ENCODE measurements at regions not wholly inside any gene's neighbourhood (a gene's known extent, or its start where the extent isn't known, plus 50 kb on each side); places are given as distances from the start of the nearest gene placed in this dataset.

DNA sequence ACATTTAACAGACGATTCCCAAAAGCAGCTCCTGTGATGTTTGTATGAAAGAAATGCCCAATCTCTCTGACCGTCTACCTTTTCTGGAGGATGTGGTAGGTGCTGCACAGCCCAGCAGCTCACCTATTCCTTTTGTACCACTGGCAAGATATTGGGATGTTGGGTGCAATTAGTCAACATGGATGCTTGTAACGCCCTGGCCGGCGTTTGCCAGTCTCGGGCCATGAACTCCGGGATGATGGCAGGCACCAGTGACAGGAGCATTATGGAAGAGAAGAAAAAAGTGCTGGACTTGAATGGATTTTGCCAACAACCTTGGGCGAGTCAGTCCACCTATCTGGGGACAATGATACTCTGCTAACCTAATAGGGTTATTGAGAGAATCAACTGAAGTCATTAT lies 69.0 kb upstream of the ZNF438 start:
- Histone ChIP-seq H3K4me3 (ENCODE audit: low read length in 2 of 2) (no peak overlapping the region), H3K36me3 (ENCODE audit: control insufficient read depth in 2 of 2, insufficient read depth in 2 of 2, low read length in 2 of 2) (no peaks in the 10 kb centered on the region), H3K9me3 (ENCODE audit: control insufficient read depth in 2 of 2, low read length in 2 of 2) (no peaks in the 10 kb centered on the region)

DNA sequence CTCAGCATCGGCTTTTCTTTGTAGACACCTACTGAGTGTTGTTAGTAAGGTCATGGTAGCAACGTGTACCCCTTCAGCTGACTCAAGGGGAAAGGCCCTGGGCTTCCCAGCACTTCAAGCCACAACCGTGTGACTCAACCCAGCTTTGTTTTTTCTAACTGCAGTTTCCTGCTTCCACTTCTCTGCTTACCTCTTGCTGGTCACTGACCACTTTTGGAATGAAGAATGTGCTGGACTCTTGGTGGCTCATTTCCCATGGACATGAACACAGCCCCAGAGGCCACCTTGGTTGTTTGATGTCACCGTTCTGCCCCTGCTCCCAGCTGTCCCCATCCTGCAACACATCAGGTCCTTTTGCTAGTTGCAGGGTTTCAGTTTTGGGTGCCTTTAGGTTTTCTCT lies 69.5 kb upstream of the ZNF438 start:
- H3K9ac ChIP-seq (ENCODE audit: low read length in 2 of 2) = no peak overlapping the region
- H3K4me1 ChIP-seq (ENCODE audit: control insufficient read depth, insufficient read depth, low read length) = no peaks in the 10 kb centered on the region
- no peak overlapping the region for H3K27ac ChIP-seq (ENCODE audit: low read length)
- no peaks in the 10 kb centered on the region for H3K9me3 ChIP-seq (ENCODE audit: control insufficient read depth in 2 of 2, low read length in 2 of 2)
- no peaks in the 10 kb centered on the region for H3K36me3 ChIP-seq (ENCODE audit: control insufficient read depth in 2 of 2, insufficient read depth in 2 of 2, low read length in 2 of 2)
- no peaks in the 10 kb centered on the region for H3K27me3 ChIP-seq (ENCODE audit: control insufficient read depth in 1 of 2, insufficient read depth in 2 of 2, low read length in 2 of 2)
- H3K4me3 ChIP-seq (ENCODE audit: low read length in 2 of 2) = no peak overlapping the region

More for the DNA sequence above, 69.0 kb upstream of the ZNF438 start:
- no peak overlapping the region for H3K9ac ChIP-seq (ENCODE audit: low read length in 2 of 2)
- no peaks in the 10 kb centered on the region for H3K4me1 ChIP-seq (ENCODE audit: control insufficient read depth, insufficient read depth, low read length)
- H3K27me3 ChIP-seq (ENCODE audit: control insufficient read depth in 1 of 2, insufficient read depth in 2 of 2, low read length in 2 of 2) = no peaks in the 10 kb centered on the region
- no peak overlapping the region for H3K27ac ChIP-seq (ENCODE audit: low read length)

DNA sequence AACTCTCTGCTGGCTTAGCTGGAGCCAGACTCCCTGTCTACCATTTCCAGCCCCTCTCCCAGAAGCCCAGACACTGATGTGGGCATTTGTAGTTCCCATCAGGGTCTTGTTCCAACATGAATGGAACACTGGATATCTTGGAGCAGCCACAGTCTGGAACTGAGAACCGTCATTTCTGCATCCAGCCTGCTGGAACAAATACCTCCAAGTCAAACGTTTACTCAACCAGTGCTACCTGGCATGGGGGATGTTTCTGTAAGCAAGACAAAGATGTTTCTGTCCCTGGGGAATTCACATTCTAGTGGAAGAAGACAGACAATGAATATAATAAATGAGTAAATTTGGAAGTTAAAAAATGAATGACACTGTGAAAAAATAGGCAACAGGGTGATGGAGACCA lies 70.8 kb upstream of the ZNF438 start:
- Histone ChIP-seq H3K36me3 (ENCODE audit: control insufficient read depth in 2 of 2, insufficient read depth in 2 of 2, low read length in 2 of 2) (no peaks in the 10 kb centered on the region), H3K27me3 (ENCODE audit: control insufficient read depth in 1 of 2, insufficient read depth in 2 of 2, low read length in 2 of 2) (no peaks in the 10 kb centered on the region), H3K4me3 (ENCODE audit: low read length in 2 of 2) (no peak overlapping the region), H3K27ac (ENCODE audit: low read length) (no peak overlapping the region), H3K9me3 (ENCODE audit: control insufficient read depth in 2 of 2, low read length in 2 of 2) (no peaks in the 10 kb centered on the region), H3K9ac (ENCODE audit: low read length in 2 of 2) (no peak overlapping the region), H3K4me1 (ENCODE audit: control insufficient read depth, insufficient read depth, low read length) (no peaks in the 10 kb centered on the region)

DNA sequence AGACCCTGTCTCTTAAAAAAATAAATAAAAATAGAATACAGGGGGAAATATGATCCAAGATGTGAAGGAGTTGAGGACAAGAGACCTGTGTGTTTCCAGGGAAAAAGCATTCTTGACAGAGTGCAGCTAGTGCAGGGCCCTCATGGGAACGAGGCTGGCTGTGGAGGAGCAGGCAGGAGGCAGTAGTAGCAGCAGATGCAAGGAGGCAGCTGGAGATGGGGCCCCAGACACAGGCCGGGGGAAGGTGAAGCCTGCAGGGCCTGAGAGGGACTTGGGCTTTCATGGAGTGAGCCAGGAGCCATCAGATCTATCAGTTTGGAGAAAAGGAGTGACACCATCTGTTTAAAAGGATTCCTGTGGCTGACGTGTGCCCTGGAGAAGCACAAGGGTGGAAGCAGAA lies 71.4 kb upstream of the ZNF438 start:
- no peak overlapping the region for H3K4me3 ChIP-seq (ENCODE audit: low read length in 2 of 2)
- H3K9me3 ChIP-seq (ENCODE audit: control insufficient read depth in 2 of 2, low read length in 2 of 2) = no peaks in the 10 kb centered on the region
- H3K36me3 ChIP-seq (ENCODE audit: control insufficient read depth in 2 of 2, insufficient read depth in 2 of 2, low read length in 2 of 2) = no peaks in the 10 kb centered on the region
- H3K4me1 ChIP-seq (ENCODE audit: control insufficient read depth, insufficient read depth, low read length) = no peaks in the 10 kb centered on the region
- H3K27ac ChIP-seq (ENCODE audit: low read length) = no peak overlapping the region
- H3K27me3 ChIP-seq (ENCODE audit: control insufficient read depth in 1 of 2, insufficient read depth in 2 of 2, low read length in 2 of 2) = no peaks in the 10 kb centered on the region
- no peak overlapping the region for H3K9ac ChIP-seq (ENCODE audit: low read length in 2 of 2)

- Histone ChIP-seq H3K36me3 (ENCODE audit: control insufficient read depth in 2 of 2, insufficient read depth in 2 of 2, low read length in 2 of 2) (no peaks in the 10 kb centered on the region), H3K27ac (ENCODE audit: low read length) (no peak overlapping the region), H3K9ac (ENCODE audit: low read length in 2 of 2) (no peak overlapping the region), H3K4me3 (ENCODE audit: low read length in 2 of 2) (no peak overlapping the region), H3K4me1 (ENCODE audit: control insufficient read depth, insufficient read depth, low read length) (no peaks in the 10 kb centered on the region), H3K9me3 (ENCODE audit: control insufficient read depth in 2 of 2, low read length in 2 of 2) (peaks cover 3 to 5% of the 10 kb centered on the region in 2 donors), H3K27me3 (ENCODE audit: control insufficient read depth in 1 of 2, insufficient read depth in 2 of 2, low read length in 2 of 2) (no peaks in the 10 kb centered on the region)
Measured at GRCh38 chr10:31112961-31113360, 81.3 kb upstream of the ZNF438 start.

DNA sequence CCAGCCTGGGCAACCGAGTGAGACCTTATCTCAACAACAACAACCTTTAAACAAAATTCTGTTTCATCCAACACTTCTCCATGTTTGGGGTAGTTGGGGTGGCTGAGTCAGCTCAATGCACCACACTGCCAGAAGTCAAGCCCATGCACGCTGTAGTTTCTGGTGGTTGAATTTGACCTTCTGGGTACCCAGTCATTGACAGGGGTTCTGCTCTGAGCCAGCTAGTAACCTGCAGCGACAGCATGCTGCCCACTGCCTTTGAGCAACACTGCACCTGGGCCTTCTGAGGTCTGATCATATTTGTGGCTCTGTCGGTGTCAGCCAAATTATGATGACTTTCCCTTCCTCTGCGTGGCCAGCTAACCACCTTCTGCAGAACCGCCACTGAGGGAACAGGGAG lies 84.6 kb upstream of the ZNF438 start:
- H3K27me3 ChIP-seq (ENCODE audit: control insufficient read depth in 1 of 2, insufficient read depth in 2 of 2, low read length in 2 of 2) = no peaks in the 10 kb centered on the region
- H3K4me3 ChIP-seq (ENCODE audit: low read length in 2 of 2) = no peak overlapping the region
- peaks cover 3 to 5% of the 10 kb centered on the region in 2 donors for H3K9me3 ChIP-seq (ENCODE audit: control insufficient read depth in 2 of 2, low read length in 2 of 2)
- peaks cover 6% of the 10 kb centered on the region for H3K4me1 ChIP-seq (ENCODE audit: control insufficient read depth, insufficient read depth, low read length)
- no peaks in the 10 kb centered on the region for H3K36me3 ChIP-seq (ENCODE audit: control insufficient read depth in 2 of 2, insufficient read depth in 2 of 2, low read length in 2 of 2)
- H3K9ac ChIP-seq (ENCODE audit: low read length in 2 of 2) = no peak overlapping the region
- H3K27ac ChIP-seq (ENCODE audit: low read length) = no peak overlapping the region

GRCh38 chr10:31118556-31118955 lies 86.9 kb upstream of the ZNF438 start:
- Histone ChIP-seq H3K27ac (ENCODE audit: low read length) (no peak overlapping the region), H3K36me3 (ENCODE audit: control insufficient read depth in 2 of 2, insufficient read depth in 2 of 2, low read length in 2 of 2) (no peaks in the 10 kb centered on the region), H3K27me3 (ENCODE audit: control insufficient read depth in 1 of 2, insufficient read depth in 2 of 2, low read length in 2 of 2) (no peaks in the 10 kb centered on the region), H3K9me3 (ENCODE audit: control insufficient read depth in 2 of 2, low read length in 2 of 2) (peaks cover 0 to 3% of the 10 kb centered on the region in 2 donors), H3K9ac (ENCODE audit: low read length in 2 of 2) (no peak overlapping the region), H3K4me3 (ENCODE audit: low read length in 2 of 2) (no peak overlapping the region), H3K4me1 (ENCODE audit: control insufficient read depth, insufficient read depth, low read length) (peaks cover 6% of the 10 kb centered on the region)

DNA sequence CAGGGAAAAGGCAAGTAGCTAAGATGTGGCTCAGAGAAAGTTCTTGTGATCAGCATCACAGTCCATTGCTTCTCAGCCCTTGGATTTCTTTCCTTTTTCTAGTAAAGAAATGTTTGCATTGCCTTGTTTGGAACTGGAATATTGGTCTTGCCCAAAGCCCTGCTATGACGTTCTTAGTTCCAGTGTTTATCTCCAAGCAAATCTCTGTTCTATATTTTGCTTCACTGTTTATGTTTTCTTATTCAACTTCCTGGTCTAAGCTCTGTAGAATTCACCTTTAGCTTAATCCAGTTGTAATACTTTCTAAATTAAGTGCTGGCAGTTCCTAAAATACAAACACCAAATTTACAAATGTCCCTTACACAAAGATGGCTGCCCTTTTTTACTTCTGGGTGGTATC lies 88.7 kb upstream of the ZNF438 start:
- H3K9me3 ChIP-seq (ENCODE audit: control insufficient read depth in 2 of 2, low read length in 2 of 2) = no peaks in the 10 kb centered on the region
- no peaks in the 10 kb centered on the region for H3K36me3 ChIP-seq (ENCODE audit: control insufficient read depth in 2 of 2, insufficient read depth in 2 of 2, low read length in 2 of 2)
- no peak overlapping the region for H3K9ac ChIP-seq (ENCODE audit: low read length in 2 of 2)

GRCh38 chr10:31120961-31121685 lies 89.5 kb upstream of the ZNF438 start:
- no peak overlapping the region for H3K4me3 ChIP-seq (ENCODE audit: low read length in 2 of 2)
- no peak overlapping the region for H3K9ac ChIP-seq (ENCODE audit: low read length in 2 of 2)
- H3K27ac ChIP-seq (ENCODE audit: low read length) = no peak overlapping the region
- no peaks in the 10 kb centered on the region for H3K36me3 ChIP-seq (ENCODE audit: control insufficient read depth in 2 of 2, insufficient read depth in 2 of 2, low read length in 2 of 2)
- H3K4me1 ChIP-seq (ENCODE audit: control insufficient read depth, insufficient read depth, low read length) = peaks cover 6% of the 10 kb centered on the region
- no peaks in the 10 kb centered on the region for H3K9me3 ChIP-seq (ENCODE audit: control insufficient read depth in 2 of 2, low read length in 2 of 2)
- H3K27me3 ChIP-seq (ENCODE audit: control insufficient read depth in 1 of 2, insufficient read depth in 2 of 2, low read length in 2 of 2) = no peaks in the 10 kb centered on the region

More for the DNA sequence above, 88.7 kb upstream of the ZNF438 start:
- Histone ChIP-seq H3K27me3 (ENCODE audit: control insufficient read depth in 1 of 2, insufficient read depth in 2 of 2, low read length in 2 of 2) (no peaks in the 10 kb centered on the region), H3K27ac (ENCODE audit: low read length) (peak overlapping the region; percentile 37), H3K4me3 (ENCODE audit: low read length in 2 of 2) (no peak overlapping the region), H3K4me1 (ENCODE audit: control insufficient read depth, insufficient read depth, low read length) (peaks cover 6% of the 10 kb centered on the region)

- Histone ChIP-seq H3K9ac (ENCODE audit: low read length in 2 of 2) (no peak overlapping the region), H3K9me3 (ENCODE audit: control insufficient read depth in 2 of 2, low read length in 2 of 2) (no peaks in the 10 kb centered on the region), H3K4me1 (ENCODE audit: control insufficient read depth, insufficient read depth, low read length) (peaks cover 6% of the 10 kb centered on the region), H3K4me3 (ENCODE audit: low read length in 2 of 2) (no peak overlapping the region), H3K27ac (ENCODE audit: low read length) (no peak overlapping the region), H3K36me3 (ENCODE audit: control insufficient read depth in 2 of 2, insufficient read depth in 2 of 2, low read length in 2 of 2) (no peaks in the 10 kb centered on the region), H3K27me3 (ENCODE audit: control insufficient read depth in 1 of 2, insufficient read depth in 2 of 2, low read length in 2 of 2) (no peaks in the 10 kb centered on the region)
Measured at GRCh38 chr10:31121757-31122577, 90.3 kb upstream of the ZNF438 start.

DNA sequence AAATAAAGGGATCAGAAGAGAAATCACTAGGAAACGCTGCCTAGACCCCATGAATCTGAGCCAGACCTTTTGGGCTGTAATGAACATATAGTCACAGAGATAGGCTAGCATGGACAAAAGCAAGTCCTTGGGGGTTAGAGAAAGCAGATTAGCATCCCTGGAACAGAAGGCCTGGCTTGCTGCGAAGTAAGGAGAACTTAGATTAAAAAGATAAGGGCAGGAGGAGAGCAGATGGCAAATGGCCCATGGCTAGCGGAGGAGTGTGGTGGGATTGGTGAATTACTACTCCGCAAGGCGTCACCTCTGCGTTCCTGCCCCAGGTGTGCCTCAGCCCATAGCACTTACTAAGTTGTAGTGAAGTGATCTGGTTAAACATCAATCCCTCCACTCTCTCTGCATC lies 92.3 kb upstream of the ZNF438 start:
- Histone ChIP-seq H3K9me3 (ENCODE audit: control insufficient read depth in 2 of 2, low read length in 2 of 2) (no peaks in the 10 kb centered on the region), H3K9ac (ENCODE audit: low read length in 2 of 2) (no peak overlapping the region), H3K27me3 (ENCODE audit: control insufficient read depth in 1 of 2, insufficient read depth in 2 of 2, low read length in 2 of 2) (no peaks in the 10 kb centered on the region), H3K4me1 (ENCODE audit: control insufficient read depth, insufficient read depth, low read length) (peaks cover 13% of the 10 kb centered on the region), H3K27ac (ENCODE audit: low read length) (no peak overlapping the region), H3K4me3 (ENCODE audit: low read length in 2 of 2) (no peak overlapping the region), H3K36me3 (ENCODE audit: control insufficient read depth in 2 of 2, insufficient read depth in 2 of 2, low read length in 2 of 2) (no peaks in the 10 kb centered on the region)

Measured in stomach smooth muscle (tissue), 2 donors.